NCI-H2196 (cell line): ENCODE measurements at regions not wholly inside any gene's neighbourhood (a gene's known extent, or its start where the extent isn't known, plus 50 kb on each side); places are given as distances from the start of the nearest gene placed in this dataset.
A peak's percentile ranks its signal among the peaks of the same experiment; 100 is the strongest.

Experiments
- DNase-seq: peaks from one replicate; lab custom pipeline; 2025; ENCODE audit not compliant: unreplicated experiment; lab: John Stamatoyannopoulos, UW

GRCh38 chr6:122524056-122524455, 52.4 kb upstream of the SERINC1 start:
- DNase-seq = no peak

GRCh38 chr6:122530440-122531046, 58.9 kb upstream of the SERINC1 start:
- DNase-seq = peak; percentile 74

DNA sequence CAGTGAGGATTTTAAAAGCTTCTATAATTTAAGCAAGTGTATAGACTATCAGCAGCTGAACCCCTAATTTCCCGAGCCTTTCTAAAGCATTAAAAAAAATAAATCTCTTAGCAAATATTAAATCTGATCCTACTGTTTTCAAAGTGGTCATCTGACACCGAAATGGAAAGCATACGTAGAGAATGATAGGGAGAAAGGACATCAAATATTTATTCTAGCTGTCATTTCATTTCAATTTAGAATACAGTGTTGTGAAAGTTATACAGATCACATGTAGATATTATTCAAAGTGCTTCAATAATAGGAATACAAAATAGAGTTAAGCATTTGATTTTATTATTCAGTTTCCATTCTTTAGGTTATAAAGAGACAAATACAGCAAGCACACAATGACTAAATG, 61.9 kb upstream of the PKIB start:
- no peak for DNase-seq

GRCh38 chr6:122548820-122549219, 61.4 kb upstream of the PKIB start:
- DNase-seq = no peak

GRCh38 chr6:122553697-122554096, 56.5 kb upstream of the PKIB start:
- DNase-seq = no peak

GRCh38 chr6:122555561-122555960, 54.6 kb upstream of the PKIB start:
- DNase-seq = no peak

- DNase-seq = no peak
These were observed 52.1 kb upstream of the PKIB start for GRCh38 chr6:122558080-122558479.
